ENCODE measurements at regions not wholly inside any gene's neighbourhood (a gene's known extent, or its start where the extent isn't known, plus 50 kb on each side); places are given as distances from the start of the nearest gene placed in this dataset.
A peak's percentile ranks its signal among the peaks of the same experiment; 100 is the strongest.
"Not testable (repeated sequence)": the region's sequence is repeated elsewhere in the genome, so short reads cannot be mapped to it uniquely, and the experiment has no call there.

DNA sequence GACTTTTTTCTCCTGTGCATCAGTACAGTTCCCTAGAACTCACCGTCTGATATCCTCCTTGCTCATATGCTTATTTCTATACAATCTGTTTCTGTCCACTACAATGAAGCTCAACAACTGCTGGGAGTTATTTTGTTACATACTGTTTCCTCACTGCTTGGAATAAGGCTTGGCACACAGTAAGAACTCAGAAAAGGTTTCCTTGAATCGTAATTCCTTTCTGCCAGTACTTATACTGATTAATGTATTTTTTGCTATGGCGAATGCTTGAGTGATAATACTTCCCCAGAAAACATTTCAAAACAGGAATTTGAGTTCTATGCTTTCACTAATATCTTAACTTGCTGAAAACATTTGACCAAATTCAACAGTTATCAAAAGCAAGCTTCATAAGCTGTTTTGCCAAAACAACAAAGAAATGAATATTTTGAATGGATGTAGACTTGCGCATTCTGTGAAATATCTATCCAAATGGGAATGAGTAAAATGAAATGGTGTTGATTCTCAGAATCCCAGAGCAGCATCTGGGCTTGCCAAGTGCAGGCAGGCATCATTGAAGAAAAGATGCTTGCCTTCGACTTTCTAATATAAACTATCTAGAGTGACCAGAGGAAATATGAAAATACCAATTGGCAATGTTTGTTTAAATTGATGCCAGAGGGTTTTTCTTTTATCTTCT lies 286.3 kb downstream of the RAP2B start:
- no peak for DNase-seq

DNA sequence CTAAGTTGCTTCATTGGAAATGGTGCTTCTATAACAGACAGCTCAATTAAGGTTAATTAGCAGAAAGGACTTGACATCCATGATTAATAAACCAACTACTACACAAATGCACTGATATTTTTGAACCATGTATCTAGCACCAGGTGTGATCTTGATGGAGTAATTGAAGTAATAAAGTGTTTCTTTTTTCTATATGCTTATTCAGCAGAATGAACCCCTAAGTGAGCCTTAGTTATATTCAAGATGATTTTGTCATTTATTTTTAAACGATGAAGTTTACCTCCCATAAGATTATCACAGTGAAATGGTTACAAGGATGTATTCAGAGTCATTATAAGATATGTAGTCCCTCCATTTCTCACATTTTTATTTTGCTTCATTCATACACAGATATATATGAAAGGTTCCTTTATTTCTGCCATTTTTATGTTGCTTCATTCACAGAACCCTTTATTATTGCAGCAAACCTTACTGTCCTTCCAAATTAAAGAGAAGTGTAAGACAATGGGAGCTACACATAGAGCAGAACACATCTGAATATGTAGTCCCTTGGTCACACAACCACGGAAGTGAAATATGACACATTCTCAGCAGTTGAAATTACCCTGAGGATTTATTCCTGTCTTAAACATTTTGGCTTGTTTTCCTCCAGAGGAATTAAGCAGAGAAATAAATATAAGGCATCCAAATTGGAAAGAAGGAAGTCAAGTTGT lies 295.0 kb downstream of the RAP2B start:
- no peak for DNase-seq

DNA sequence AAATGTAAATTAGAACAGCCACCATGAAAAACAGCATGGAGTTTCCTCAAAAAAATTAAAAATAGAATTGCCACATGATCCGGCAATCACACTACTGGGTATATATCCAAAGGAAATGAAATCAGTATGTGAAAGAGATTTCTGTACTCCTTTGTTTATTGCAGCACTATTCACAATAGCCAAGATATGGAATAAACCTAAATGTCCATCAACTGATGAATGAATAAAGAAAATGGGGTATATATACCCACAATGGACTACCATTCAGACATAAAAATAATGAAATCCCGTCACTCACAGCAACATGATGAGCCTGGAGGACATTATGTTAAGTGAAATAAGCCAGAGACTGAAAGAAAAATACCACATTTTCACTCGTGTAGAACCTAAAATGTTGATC lies 296.9 kb downstream of the RAP2B start:
- DNase-seq = no peak

DNA sequence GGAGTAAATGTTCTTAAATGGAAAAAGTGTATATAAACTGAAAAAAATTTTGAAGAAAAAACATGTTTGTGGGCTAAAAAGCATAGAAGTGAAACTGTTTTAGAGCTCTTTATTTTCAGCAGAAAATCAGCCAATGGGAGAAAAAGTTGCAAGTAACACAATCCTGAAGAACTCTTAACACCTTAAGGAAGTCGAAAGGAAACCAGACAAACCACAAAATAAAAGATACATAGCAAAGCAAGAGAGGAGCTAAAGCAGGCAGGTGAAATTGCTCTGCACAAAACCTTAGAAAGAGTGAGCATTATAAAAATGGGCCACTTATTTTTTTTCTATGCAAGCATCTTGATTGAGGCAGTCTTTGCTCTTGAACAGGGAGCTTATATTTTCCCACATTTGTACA lies 300.5 kb downstream of the RAP2B start:
- DNase-seq = peak in 1 of 2 donors; percentile 45

DNA sequence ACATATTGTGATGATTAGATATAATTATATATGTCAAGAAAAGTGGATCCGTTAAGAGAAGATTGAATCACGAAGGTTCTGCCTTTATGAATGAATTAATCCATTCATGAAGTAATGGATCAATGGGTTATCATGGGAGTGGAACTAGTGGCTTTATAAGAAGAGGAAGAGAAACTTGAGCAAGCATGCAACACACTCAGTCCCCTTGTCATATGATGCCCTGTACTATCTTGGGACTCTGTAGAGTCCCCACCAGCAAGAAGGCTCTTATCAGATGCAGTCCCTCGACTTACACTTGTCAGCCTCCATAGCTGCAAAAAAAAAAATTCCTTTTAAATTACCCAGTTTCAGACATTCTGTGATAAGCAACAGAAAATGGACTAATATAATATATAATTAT lies 301.9 kb downstream of the RAP2B start:
- no peak for DNase-seq

DNA sequence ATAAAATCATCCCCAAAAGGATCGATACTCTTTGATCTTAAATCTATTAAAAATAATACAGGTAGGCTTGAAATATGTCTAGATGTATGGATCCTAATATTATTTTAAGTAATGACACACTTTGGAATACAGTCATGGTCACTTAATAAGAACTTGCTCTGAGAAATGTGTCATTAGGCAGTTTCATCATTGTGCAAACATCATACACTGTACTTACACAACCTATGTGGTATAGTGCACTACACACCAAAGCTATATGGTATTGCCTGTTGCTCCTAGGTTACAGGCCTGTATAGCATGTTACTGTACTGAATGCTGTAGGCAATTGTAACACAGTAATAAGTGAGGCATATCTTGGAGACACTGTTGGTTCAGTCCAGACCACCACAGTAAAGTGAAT lies 307.1 kb downstream of the RAP2B start:
- no peak for DNase-seq

DNA sequence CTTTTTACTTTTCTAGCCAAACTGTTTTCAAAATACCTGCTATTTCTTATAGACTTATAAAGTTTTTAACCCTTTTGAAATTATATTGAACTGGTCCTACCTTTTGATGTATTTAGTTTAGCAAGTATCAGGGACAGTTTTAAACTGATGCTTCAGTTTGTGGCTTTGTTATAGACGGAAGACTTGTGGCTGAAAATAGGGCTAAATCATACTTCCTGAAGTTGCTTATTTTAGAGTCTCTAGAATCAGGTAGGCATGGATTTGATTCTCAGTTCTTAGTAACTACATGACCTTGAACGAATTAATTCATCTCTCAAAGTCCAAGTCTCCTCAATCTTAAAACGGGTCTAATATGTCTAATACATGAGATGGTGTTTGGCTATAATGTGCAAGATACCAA lies 322.8 kb downstream of the RAP2B start:
- DNase-seq = no peak

DNA sequence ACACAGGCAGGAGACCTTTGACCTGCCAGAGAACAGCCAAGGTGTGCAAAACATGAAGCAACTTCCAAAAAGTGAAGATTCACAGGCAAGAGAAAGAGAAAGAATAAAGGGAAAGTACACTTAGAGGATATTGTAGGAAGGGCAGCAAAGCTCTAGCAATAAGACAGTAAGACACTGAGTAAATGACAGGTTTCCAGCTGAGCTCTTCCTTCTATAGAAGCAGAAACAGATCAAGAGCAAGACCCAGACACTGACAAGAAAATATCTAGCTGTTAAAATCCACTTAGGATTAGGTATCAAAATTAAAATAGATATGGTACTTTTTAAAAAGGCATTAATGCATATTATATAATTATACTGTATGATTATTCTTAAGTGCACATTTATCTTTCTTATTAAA lies 333.4 kb downstream of the RAP2B start:
- no peak for DNase-seq

DNA sequence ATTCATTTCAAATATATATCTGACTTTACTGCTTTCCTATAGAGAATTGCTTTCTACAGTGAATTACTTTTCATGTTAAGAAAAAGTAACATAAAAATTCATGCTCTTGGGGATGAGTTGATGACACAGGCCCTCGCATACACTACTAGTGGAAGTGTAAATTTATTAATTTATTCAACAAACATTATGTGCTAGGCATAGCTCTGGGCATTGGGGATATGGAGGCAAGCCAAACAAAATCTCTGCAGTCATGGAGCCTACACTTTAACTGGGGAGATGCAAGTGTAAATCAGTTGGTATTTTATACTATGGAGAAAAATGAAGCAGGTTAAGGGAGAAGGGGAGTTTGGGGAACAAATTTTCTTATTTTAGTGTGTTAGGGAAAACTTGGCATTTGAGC lies 340.7 kb downstream of the RAP2B start:
- DNase-seq = no peak

DNA sequence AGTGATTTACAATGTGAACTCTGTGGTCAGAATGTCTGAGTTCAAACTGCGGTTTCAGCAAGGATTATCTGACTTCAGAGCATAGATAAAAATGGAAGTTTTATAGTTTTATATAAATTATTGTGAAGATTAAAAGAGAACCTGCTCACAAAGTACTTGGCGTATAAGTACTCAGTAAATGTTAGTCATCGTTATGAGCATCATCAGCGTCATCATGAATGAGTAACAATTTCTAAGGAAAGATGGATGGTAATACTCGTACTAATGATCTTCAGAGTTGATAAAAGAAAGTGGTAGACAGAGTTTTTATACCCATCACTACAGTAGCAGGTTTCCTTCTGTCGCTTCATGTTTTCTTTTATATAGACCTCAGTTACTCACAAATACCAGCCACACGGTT lies 341.8 kb downstream of the RAP2B start:
- DNase-seq = no peak

DNA sequence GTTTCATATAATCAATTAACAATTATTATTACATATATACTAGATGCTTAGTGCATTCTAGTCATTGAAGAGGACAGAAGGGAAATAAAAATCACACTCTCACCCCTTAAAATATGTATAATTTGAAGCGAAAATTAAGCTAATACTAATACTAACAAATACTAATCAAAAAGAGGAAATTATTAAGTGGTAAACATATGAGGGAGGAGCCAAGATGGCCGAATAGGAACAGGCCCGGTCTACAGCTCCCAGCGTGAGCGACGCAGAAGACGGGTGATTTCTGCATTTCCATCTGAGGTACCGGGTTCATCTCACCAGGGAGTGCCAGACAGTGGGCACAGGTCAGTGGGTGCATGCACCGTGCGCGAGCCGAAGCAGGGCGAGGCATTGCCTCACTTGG lies 344.2 kb downstream of the RAP2B start:
- DNase-seq = not testable (repeated sequence)

DNA sequence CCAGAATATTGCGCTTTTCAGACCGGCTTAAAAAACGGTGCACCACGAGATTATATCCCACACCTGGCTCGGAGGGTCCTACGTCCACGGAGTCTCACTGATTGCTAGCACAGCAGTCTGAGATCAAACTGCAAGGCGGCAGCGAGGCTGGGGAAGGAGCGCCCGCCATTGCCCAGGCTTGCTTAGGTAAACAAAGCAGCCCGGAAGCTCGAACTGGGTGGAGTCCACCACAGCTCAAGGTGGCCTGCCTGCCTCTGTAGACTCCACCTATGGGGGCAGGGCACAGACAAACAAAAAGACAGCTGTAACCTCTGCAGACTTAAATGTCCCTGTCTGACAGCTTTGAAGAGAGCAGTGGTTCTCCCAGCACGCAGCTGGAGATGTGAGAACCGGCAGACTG lies 344.7 kb downstream of the RAP2B start:
- DNase-seq = not testable (repeated sequence)

DNA sequence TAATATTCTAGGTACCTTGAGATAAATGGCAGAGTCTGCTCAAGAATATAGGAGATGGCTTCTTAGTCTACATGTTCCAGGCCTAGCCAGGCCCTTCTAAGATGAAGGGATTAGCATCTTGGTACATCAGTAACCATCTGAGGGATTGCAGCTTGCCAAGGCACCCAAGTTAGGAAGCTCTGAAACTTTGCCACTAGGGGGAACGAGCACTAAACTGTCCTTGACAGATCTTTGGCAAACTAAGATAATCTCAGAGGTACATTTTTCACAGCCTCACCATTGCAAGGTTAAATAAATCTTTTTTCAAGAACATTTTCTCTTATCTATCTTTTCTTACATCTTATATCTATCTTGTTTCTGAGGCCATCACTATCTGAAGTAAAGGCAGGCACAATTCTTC lies 351.2 kb downstream of the RAP2B start:
- DNase-seq = peak in 1 of 2 donors; percentile 16

DNA sequence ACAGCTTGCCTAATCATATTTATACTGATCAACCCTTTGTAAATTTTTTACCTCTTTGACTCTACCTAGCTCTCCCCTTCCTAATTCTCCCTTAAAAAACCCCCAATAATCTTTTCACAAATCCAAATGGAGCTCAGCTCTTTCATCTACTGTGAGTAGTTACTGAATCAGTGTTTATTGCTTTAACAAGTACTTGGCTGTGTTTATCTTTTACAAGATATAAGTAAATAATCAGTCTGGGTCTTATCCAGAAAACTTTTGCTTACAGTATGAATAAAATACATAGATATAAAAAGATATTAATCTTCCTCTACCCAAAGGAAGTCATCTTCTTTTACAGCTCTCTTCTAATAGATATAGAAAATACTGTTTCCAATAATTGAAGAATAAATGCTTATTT lies 366.4 kb downstream of the RAP2B start:
- no peak for DNase-seq

DNA sequence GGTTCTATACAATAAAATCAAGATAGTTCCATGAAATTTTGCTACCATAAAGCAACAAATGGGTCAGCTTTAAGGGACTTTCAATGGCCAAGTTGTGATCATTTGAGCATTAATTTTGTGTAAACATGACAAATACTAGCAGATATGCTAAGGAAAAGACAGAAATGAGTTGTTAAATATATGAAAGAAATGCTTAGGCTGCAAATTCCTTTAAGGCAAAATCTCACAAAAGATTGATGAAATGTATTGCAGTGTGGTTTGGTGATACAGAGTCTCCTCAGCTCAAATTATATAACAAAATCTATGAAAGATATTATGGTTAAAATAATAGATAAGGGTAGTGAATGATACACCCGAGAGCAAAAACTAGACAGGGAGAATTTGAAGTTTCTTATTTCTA lies 377.2 kb downstream of the RAP2B start:
- no peak for DNase-seq

DNA sequence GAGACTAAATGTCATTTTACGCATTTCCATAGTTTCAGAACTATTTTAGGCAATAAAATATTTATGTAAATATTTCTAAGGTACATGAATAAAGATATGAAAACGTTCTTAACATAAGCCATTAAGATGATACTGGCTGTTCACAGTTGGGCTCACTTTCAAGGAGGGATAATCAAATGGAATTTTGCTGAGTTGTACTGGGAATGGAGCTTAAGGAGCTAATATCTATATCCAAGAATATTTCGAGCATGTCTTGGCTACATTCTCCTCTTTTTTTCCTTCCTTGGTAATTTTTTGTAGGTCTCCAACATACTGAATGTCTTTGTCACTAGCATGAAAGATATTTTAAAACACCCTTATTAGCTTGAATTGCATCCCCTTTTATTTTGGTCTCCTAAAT lies 383.4 kb downstream of the RAP2B start:
- no peak for DNase-seq

DNA sequence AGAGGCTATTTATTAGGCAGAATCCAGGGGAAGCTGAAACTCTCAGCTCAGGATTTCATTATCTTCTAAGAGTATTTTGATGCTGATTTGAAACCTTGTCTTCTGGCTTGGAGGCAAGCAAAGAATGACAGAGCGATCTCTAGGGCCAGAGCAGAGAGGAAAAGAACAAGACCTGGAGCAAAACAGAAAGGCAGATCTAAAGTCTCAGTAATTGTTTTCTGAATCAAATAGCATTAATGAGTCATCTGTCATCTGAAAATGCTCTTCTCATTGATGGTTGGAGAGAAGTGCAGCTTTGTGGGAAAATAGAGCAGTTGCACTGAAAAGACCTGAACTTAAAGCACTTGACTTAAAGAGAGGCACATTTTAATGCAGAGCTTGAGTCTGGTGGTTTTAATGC lies 385.9 kb downstream of the RAP2B start:
- no peak for DNase-seq

DNA sequence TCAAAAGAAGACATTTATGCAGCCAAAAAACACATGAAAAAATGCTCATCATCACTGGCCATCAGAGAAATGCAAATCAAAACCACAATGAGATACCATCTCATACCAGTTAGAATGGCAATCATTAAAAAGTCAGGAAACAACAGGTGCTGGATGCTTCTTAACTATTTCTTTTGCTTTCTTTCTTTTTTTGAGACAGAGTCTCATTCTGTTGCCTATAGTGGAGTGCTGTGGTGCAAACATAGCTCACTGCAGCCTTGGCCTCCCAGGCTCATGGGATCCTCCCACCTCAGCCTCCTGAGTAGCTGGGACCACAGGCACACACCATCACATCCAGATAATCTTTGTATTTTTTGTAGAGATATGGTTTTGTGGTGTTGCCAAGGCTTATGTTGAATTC lies 387.7 kb downstream of the RAP2B start:
- not testable (repeated sequence) for DNase-seq

DNA sequence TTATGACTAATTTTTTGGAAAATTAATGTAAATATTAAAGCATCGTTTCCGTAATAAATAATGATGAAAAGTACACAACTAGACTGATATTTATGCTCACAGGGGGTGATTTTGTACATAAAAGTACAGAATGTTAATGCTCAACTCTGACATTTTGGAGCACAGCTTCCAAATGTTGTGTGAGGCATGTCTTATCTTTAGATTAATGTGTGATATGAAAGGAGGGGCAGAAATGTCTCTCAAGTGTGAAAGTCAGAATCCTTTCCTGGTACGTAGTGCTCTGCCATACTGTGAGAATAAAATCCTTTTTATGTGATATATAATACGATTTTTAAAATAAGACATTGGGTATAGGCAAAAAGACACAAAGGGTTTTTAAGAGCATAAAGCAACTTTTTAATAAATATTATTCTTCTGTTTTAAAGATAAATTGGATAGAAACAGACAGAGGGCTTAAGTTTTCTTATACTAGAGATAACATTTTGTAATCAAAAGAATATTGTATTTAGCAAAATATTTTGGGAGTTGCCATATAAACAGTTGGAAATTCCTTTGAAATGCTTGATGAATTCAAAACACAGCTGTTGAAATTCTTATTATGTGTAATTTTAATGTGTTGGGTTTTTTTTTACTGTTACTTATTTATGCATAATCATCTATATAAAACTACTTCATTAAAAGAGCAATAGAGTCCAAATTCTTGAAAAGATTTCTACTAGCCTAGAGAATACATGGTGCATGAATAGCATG lies 389.7 kb downstream of the RAP2B start:
- DNase-seq = no peak

DNA sequence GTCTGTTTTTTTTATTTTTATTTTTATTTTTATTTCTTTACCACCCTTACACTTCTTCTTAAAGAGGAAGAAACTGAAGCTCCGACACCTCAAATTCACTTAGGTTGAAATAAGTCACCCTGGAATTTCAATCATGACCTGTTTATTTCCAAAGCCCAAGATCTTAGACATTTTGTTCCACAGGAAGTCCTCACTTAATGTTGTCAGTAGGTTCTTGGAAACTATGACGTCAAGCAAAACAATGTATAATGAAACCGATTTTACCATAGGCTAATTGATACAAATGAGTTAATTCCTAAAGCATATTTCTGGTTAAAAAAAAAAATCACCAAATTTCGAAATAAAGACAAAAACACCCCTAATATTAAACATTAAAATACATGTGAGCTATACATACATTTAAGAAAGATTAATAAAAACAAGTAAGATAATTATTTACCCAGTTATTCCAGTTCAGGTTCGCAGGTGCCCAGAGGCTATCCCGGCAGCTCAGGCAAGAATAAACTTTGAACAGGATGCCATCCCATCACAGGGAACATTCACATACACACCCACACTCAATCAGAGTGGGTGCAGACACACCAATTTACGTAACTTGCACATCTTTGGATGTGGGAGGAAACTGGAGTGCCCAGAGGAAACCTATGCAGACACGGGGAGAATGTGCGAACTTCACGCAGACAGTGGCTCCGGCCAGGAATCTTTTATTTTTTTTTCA lies 391.0 kb downstream of the RAP2B start:
- peak in 1 of 2 donors; percentile 9 for DNase-seq

DNA sequence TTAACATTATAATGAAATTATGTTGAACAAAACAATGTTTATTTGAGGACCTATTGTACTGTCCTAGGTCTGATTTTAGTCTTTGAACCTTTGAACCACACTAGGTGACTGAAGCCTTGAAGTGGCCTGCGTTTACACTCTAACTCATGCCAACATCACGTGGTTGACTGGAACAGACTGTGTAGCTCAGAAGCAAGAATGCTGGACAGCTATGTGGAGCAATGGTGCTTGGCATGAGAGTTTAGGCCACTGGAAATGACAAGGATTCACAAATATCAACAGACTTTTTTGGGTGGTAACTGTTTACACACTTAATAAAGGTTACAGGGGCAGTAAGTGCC lies 391.5 kb downstream of the RAP2B start:
- DNase-seq = no peak

DNA sequence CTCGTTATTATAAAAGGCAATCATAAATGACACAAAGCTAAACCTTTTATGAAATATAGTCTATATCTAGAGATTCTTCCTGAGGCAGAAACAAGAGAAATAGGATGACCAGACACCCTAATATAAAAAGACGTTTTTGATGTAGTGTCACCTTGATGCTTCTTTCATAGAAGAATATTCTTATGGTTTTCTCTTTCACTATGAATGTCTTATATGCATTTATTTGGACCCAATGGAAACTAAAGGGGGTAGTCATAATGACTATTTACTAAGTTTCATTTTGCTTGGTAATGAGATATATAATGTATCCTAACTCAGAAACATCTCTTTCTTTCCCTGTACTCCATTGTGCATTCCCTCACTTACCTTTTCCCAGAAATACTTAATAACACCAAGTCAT lies 393.9 kb downstream of the RAP2B start:
- DNase-seq = no peak

DNA sequence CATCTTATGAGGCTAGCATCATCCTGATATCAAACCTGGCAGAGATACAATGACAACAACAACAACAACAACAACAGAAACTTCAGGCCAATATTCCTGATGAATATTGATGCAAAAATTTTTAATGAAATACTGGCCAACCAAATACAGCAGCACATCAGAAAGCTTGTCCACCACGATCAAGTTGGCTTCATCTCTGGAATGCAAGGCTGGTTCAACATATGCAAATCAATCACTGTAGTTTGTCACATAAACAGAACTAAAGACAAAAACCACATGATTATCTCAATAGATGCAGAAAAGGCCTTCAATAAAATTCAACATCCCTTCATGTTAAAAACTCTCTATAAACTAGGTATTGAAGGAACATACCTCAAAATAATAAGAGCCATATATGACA lies 397.3 kb downstream of the RAP2B start:
- not testable (repeated sequence) for DNase-seq

DNA sequence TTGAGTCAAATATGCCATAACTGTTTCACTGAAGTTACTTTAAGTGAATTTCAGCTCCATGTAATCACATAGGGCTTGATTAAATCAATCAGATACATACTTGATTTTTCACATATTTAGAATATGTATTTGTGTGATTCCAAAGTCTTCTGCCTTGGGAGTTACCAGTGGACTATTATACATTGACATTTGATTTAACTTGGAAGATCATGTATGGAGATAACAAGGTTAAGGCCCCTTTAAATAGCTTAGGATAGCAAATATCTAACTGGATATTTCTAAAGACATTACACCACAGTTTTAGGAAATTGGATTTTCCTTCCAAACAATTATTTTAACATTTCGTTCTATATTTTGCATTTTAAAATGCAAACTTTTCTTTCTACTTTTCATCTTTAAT lies 405.0 kb downstream of the RAP2B start:
- no peak for DNase-seq

All from CD4-positive, alpha-beta T cell treated with Interleukin-4 for 1 hour (primary cell).